Coronary artery (tissue), 2 donors: ENCODE measurements at regions not wholly inside any gene's neighbourhood (a gene's known extent, or its start where the extent isn't known, plus 50 kb on each side); places are given as distances from the start of the nearest gene placed in this dataset.

Experiments
- DNase-seq: peaks from one replicate; pipeline ENCODE4 v3.0.0-alpha.2; 2017; ENCODE audit warnings: low spot score
- H3K27ac ChIP-seq, 2 donors: fragments of 200-600 bp; sonication (generic); one replicate each; pipeline ENCODE4 v1.5.1; 2016 to 2019
- H3K4me3 ChIP-seq: fragments of 200-600 bp; sonication (generic); 2 replicates; pipeline ENCODE4 v1.5.1; 2016; ENCODE audit warnings: mild to moderate bottlenecking, moderate library complexity
- CTCF ChIP-seq: fragments of 200-600 bp; sonication (generic); IDR thresholded peaks from one replicate; pipeline ENCODE4 v1.5.1; 2019; ENCODE audit warnings: antibody characterized with exemption

DNA sequence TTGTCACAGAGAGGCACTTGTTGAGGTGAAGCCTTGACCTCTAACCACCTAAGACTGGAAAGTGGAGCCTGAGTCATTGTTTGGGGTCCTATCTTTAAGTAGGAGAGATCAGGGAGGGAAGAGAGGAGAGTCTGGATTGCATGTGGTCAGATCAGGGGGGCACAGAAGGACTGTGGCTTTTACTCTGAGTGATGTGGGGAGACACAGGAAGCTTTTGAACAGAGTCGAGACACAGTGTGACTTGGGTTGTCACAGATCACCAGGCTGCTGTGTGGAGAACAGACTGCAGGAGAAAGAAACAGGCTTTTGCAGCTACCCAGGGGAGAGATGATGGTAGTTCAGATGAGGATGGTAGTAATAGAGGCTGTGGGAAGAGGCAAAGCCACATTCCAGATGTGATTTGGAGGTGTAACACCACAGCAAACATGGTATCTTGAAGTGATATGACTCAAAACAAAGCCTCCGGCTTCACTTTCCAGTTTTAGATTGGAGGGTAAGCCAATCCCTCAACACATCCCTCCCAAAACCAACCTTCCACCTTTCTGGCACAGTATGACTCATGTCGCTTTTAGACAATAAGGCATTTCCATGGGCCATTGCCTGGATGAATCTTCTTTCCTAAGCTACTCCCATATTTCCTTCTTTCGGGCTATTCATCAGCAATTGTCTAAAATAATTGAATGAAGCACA, 125.8 kb upstream of the SLC44A3 start:
- Histone ChIP-seq H3K27ac (no peak overlapping the region), H3K4me3 (no peak overlapping the region)
- TF ChIP-seq CTCF = no peak
- DNase-seq = no peak

GRCh38 chr1:94693435-94693834, 126.7 kb upstream of the SLC44A3 start:
- H3K4me3 ChIP-seq = no peak overlapping the region
- DNase-seq = no peak
- no peak overlapping the region for H3K27ac ChIP-seq
- no peak for TF ChIP-seq CTCF

- TF ChIP-seq CTCF = no peak
- H3K4me3 ChIP-seq = no peak overlapping the region
- DNase-seq = no peak
- no peak overlapping the region for H3K27ac ChIP-seq
Observed at GRCh38 chr1:94693029-94693428, 127.1 kb upstream of the SLC44A3 start.

GRCh38 chr1:94688646-94689045, 131.5 kb upstream of the SLC44A3 start:
- Histone ChIP-seq H3K4me3 (no peak overlapping the region), H3K27ac (peak overlapping the region in 1 of 2 donors; percentile 52)
- TF ChIP-seq CTCF = no peak
- DNase-seq = no peak

DNA sequence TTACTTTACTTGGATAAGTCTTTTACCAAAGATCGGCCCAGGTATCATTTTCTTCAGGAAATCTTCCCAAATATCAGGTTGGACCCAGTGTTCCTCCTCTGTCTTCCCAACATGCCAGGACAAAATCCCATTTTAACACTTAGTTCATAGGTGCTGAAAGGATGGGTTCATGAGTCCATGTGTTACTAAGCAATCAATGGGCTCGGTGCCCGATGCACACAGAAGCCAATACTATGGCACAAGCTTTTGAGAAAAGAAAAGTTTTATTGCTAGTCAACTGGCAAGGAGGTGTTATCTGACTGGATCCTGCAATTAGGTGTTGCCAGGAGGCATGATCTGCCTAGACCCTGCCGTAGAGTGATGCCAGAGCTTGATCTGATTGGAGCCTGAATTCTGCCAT, 133.3 kb upstream of the SLC44A3 start:
- Histone ChIP-seq H3K27ac (no peak overlapping the region), H3K4me3 (no peak overlapping the region)
- DNase-seq = no peak
- no peak for TF ChIP-seq CTCF

GRCh38 chr1:94684690-94685250, 135.4 kb upstream of the SLC44A3 start:
- H3K27ac ChIP-seq = no peak overlapping the region
- no peak overlapping the region for H3K4me3 ChIP-seq
- DNase-seq = no peak
- TF ChIP-seq CTCF = no peak

DNA sequence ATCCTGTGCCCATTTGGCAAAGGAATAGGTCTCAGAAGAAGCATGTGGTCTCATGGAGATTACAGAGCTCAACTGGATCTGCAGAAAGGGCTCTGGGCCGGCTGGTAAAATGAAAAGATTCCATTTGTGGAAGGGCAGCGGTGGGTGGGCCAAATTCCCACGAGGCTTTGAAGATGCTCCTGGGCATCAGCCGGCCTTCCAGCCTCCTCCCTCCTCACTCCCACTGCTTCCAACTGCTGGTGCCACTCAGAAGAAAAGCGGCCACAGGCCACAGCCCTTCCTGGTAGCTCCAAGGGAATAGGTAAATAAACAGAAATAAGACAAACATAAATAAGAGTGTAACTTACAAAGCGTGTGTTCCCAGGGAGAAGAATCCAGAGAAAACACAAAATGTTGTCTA, 136.3 kb upstream of the SLC44A3 start:
- H3K27ac ChIP-seq = no peak overlapping the region
- TF ChIP-seq CTCF = no peak
- DNase-seq = no peak
- H3K4me3 ChIP-seq = no peak overlapping the region
